Activated CD4-positive, alpha-beta T cell treated with anti-CD3 and anti-CD28 coated beads, Interleukin-2, amount 10 ng/mL, durations not matched to agents 7 days and 5 days (primary cell): ENCODE measurements at regions not wholly inside any gene's neighbourhood (a gene's known extent, or its start where the extent isn't known, plus 50 kb on each side); places are given as distances from the start of the nearest gene placed in this dataset.

ENCODE experiments used
- CTCF ChIA-PET: fragments of 350-600 bp; sonication (Branson Sonifier 250); formaldehyde crosslinking; loops from one replicate; lab custom pipeline; 2021; ENCODE audit warnings: antibody characterized with exemption; lab: Charles Lee
- POLR2A ChIA-PET: fragments of 350-600 bp; sonication (Branson Sonifier 250); formaldehyde crosslinking; loops from one replicate; lab custom pipeline; 2021; ENCODE audit warnings: antibody characterized with exemption; lab: Charles Lee
- DNase-seq: peaks from one replicate; pipeline ENCODE4 v3.0.0-alpha.2; 2020
- H3K27ac Mint-ChIP-seq: one replicate; pipeline ENCODE4 v1.8.0; 2021; ENCODE audit warnings: mild to moderate bottlenecking, moderate library complexity, mixed read lengths
- H3K27me3 Mint-ChIP-seq: one replicate; pipeline ENCODE4 v1.8.0; 2021; ENCODE audit warnings: mixed read lengths
- H3K36me3 Mint-ChIP-seq: one replicate; pipeline ENCODE4 v1.8.0; 2021; ENCODE audit warnings: low read depth, mixed read lengths
- H3K4me1 Mint-ChIP-seq: one replicate; pipeline ENCODE4 v1.8.0; 2021; ENCODE audit warnings: mixed read lengths
- H3K4me3 Mint-ChIP-seq: one replicate; pipeline ENCODE4 v1.8.0; 2021; ENCODE audit warnings: mild to moderate bottlenecking, moderate library complexity, mixed read lengths
- H3K9me3 Mint-ChIP-seq: one replicate; pipeline ENCODE4 v1.8.0; 2021; ENCODE audit warnings: mixed read lengths

GRCh38 chr11:28835790-28836189 lies 727.6 kb downstream of the METTL15 start:
- Mint-ChIP-seq H3K36me3 (no peaks in the 10 kb centered on the region), H3K27me3 (no peaks in the 10 kb centered on the region), H3K4me3 (no peak overlapping the region), H3K4me1 (no peaks in the 10 kb centered on the region), H3K27ac (no peak overlapping the region), H3K9me3 (peaks cover 10% of the 10 kb centered on the region)
- no peak for DNase-seq
- ChIA-PET CTCF (no interaction called here), POLR2A (no interaction called here)

DNA sequence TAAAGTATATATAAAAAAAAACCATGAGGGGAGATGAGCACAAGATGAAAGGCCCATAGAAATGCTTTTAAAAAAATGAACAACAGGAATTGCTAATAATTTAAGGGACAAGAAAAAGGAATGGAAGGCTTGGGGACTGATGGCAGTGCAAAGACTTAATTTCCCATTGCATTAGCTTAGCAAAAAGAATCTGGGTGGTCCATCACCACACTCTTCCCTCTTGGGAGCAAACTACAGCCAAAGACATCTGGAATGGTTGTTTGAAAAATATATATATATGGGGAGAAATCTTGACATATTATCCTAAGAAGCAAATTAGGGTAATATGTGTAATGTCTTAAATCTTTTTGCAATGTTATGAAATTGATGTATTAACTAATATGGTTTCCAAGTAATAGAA lies 727.1 kb downstream of the METTL15 start:
- no peak for DNase-seq
- no peak overlapping the region for H3K4me3 Mint-ChIP-seq
- no peaks in the 10 kb centered on the region for H3K36me3 Mint-ChIP-seq
- H3K9me3 Mint-ChIP-seq = peaks cover 8% of the 10 kb centered on the region
- no peaks in the 10 kb centered on the region for H3K27me3 Mint-ChIP-seq
- no peak overlapping the region for H3K27ac Mint-ChIP-seq
- ChIA-PET CTCF (no interaction called here), POLR2A (no interaction called here)
- no peaks in the 10 kb centered on the region for H3K4me1 Mint-ChIP-seq

- POLR2A ChIA-PET = no interaction called here
- Mint-ChIP-seq H3K4me3 (no peak overlapping the region), H3K36me3 (no peaks in the 10 kb centered on the region), H3K9me3 (peaks cover 8% of the 10 kb centered on the region), H3K4me1 (no peaks in the 10 kb centered on the region), H3K27me3 (no peaks in the 10 kb centered on the region), H3K27ac (no peak overlapping the region)
- DNase-seq = no peak
- CTCF ChIA-PET = no interaction called here
Observed at GRCh38 chr11:28834877-28835276, 726.7 kb downstream of the METTL15 start.

GRCh38 chr11:28833670-28834069 lies 725.5 kb downstream of the METTL15 start:
- H3K36me3 Mint-ChIP-seq = no peaks in the 10 kb centered on the region
- no peak overlapping the region for H3K27ac Mint-ChIP-seq
- ChIA-PET POLR2A (no interaction called here), CTCF (no interaction called here)
- no peaks in the 10 kb centered on the region for H3K27me3 Mint-ChIP-seq
- DNase-seq = no peak
- H3K4me1 Mint-ChIP-seq = no peaks in the 10 kb centered on the region
- no peak overlapping the region for H3K4me3 Mint-ChIP-seq
- peaks cover 8% of the 10 kb centered on the region for H3K9me3 Mint-ChIP-seq

DNA sequence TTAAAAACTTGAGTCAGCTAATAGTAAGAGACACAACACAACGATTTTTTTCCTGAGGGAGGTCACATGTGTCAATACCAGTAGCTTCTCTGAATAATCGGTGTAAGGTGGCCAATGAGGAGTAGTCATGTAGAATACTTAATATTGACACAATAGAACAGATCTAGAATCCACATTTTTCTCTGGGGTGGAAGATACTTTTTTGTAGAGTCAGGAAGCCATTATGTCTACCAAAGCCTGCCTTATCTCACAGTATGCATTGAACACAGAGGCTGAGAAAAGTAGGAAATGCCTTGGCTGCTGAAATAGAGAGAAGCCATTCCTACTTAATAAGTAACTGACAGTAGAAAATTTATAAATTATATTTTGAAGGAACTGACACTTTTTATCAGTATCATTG lies 725.0 kb downstream of the METTL15 start:
- POLR2A ChIA-PET = no interaction called here

GRCh38 chr11:28826807-28827206 lies 718.6 kb downstream of the METTL15 start:
- Mint-ChIP-seq H3K9me3 (peaks cover 4% of the 10 kb centered on the region), H3K36me3 (no peaks in the 10 kb centered on the region), H3K27ac (no peak overlapping the region), H3K4me3 (no peak overlapping the region), H3K27me3 (no peaks in the 10 kb centered on the region), H3K4me1 (no peaks in the 10 kb centered on the region)
- CTCF ChIA-PET = no interaction called here
- no peak for DNase-seq
- POLR2A ChIA-PET = no interaction called here

More for the DNA sequence above, 725.0 kb downstream of the METTL15 start:
- Mint-ChIP-seq H3K36me3 (no peaks in the 10 kb centered on the region), H3K4me3 (no peak overlapping the region), H3K27ac (no peak overlapping the region), H3K9me3 (peaks cover 8% of the 10 kb centered on the region), H3K27me3 (no peaks in the 10 kb centered on the region), H3K4me1 (no peaks in the 10 kb centered on the region)
- no peak for DNase-seq
- CTCF ChIA-PET = no interaction called here

DNA sequence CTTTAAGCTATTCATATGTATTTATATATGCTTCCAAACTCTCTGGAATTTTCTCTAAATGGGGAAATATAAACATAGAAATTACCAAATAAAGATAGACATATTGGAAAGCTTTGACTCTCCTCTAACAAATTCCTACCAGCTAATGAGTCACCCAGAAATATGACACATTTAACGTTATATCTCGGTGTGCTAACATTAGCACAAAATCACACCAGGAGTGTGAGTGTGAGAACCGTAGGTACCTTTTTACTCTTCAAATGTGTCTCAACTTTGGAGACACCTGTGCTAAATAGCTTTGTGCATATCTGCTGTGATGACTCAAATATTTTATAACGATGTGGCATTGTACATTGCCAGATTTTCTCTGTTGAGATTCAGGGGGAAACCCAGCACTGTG lies 714.4 kb downstream of the METTL15 start:
- CTCF ChIA-PET = no interaction called here
- no peak overlapping the region for H3K4me3 Mint-ChIP-seq
- no peak for DNase-seq
- H3K4me1 Mint-ChIP-seq = no peaks in the 10 kb centered on the region
- POLR2A ChIA-PET = no interaction called here
- no peaks in the 10 kb centered on the region for H3K36me3 Mint-ChIP-seq
- peaks cover 4% of the 10 kb centered on the region for H3K9me3 Mint-ChIP-seq
- H3K27ac Mint-ChIP-seq = no peak overlapping the region
- H3K27me3 Mint-ChIP-seq = no peaks in the 10 kb centered on the region

DNA sequence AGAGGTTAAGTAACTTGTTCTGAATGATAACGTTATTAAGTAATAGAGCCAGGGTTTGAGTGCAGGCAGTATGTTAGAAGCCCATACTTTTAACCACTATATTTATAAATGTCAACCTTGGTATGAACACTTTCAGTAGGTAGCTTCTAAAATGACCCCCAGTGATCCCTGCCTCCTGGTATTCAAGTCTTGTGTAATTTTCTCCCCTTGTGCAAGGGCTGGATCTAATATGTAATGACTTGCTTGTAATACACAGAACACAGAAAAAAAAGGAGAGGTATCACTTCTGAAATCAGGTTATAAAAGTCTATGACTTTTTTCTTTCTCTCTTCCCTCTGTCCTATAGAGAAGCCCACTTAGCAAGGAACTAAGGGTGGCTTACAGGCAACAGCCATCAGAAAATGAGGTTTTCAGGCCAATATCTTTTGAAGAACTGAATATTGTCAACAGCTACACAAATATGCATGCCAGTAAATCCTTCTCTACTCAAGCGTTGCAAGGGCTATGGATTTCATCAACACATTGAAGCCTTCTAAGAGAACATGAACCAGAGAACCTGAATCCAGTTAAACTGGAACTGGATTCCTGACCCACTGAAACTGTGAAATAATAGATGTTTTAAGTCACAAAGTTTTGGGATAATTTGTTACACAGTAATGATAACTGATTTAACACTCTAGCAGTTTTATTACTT lies 712.3 kb downstream of the METTL15 start:
- Mint-ChIP-seq H3K4me1 (no peaks in the 10 kb centered on the region), H3K36me3 (no peaks in the 10 kb centered on the region)

GRCh38 chr11:28819741-28820140 lies 711.6 kb downstream of the METTL15 start:
- DNase-seq = no peak
- H3K27me3 Mint-ChIP-seq = no peaks in the 10 kb centered on the region
- ChIA-PET CTCF (no interaction called here), POLR2A (no interaction called here)
- peaks cover 6% of the 10 kb centered on the region for H3K9me3 Mint-ChIP-seq
- no peaks in the 10 kb centered on the region for H3K36me3 Mint-ChIP-seq
- H3K4me3 Mint-ChIP-seq = no peak overlapping the region
- no peak overlapping the region for H3K27ac Mint-ChIP-seq
- no peaks in the 10 kb centered on the region for H3K4me1 Mint-ChIP-seq

More for the DNA sequence above, 712.3 kb downstream of the METTL15 start:
- ChIA-PET CTCF (no interaction called here), POLR2A (no interaction called here)
- DNase-seq = no peak
- Mint-ChIP-seq H3K9me3 (peaks cover 2% of the 10 kb centered on the region), H3K27me3 (no peaks in the 10 kb centered on the region), H3K27ac (no peak overlapping the region), H3K4me3 (no peak overlapping the region)

DNA sequence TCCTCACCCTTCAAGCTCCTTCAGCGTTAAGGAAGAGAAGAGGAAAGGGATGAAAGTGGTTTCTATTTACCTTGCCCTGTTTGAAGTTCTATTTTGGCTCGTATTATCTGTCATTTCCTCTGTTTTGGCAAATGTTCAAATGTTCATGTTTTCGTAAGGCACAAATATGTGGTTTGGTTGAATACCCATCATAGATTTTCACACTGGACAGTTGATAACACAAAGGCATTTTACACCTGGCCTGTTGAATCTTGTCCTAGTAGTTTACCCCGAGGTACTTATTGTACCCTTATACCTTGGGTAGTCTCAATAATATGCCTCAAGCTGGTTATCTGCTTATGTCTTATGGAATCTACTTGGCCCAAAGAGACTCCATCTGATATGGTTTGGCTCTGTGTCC lies 706.9 kb downstream of the METTL15 start:
- Mint-ChIP-seq H3K27ac (no peak overlapping the region), H3K36me3 (no peaks in the 10 kb centered on the region), H3K4me3 (no peak overlapping the region), H3K4me1 (no peaks in the 10 kb centered on the region), H3K27me3 (no peaks in the 10 kb centered on the region), H3K9me3 (peaks cover 8% of the 10 kb centered on the region)
- CTCF ChIA-PET = no interaction called here
- DNase-seq = no peak
- POLR2A ChIA-PET = no interaction called here

DNA sequence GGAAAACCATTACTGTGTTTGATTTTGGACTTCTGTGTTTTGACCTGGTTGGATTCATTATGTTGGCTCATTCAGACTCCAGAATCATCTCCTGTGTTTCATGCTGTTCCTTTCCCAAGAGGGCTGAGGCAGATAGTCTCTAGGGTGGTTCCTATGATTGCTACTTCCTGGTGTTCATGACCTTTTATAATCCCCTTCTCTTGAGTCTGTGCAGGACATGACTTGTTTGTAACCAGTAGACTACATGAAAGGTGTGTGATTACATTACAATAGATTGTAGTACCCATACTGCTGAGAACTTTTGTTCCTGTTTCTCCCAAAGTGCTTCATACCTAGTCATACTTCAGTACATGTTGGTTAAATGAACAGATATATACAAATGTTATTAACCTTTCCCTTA lies 700.6 kb downstream of the METTL15 start:
- CTCF ChIA-PET = no interaction called here
- Mint-ChIP-seq H3K9me3 (peaks cover 2% of the 10 kb centered on the region), H3K36me3 (no peaks in the 10 kb centered on the region), H3K4me1 (no peaks in the 10 kb centered on the region), H3K27me3 (no peaks in the 10 kb centered on the region), H3K4me3 (no peak overlapping the region), H3K27ac (no peak overlapping the region)
- DNase-seq = no peak
- POLR2A ChIA-PET = no interaction called here

- Mint-ChIP-seq H3K4me3 (no peak overlapping the region), H3K36me3 (no peaks in the 10 kb centered on the region), H3K27me3 (no peaks in the 10 kb centered on the region), H3K4me1 (no peaks in the 10 kb centered on the region), H3K27ac (no peak overlapping the region), H3K9me3 (peaks cover 3% of the 10 kb centered on the region)
- DNase-seq = no peak
- POLR2A ChIA-PET = no interaction called here
- CTCF ChIA-PET = no interaction called here
Observed at GRCh38 chr11:28799316-28799715, 691.1 kb downstream of the METTL15 start.

- Mint-ChIP-seq H3K27me3 (no peaks in the 10 kb centered on the region), H3K4me1 (no peaks in the 10 kb centered on the region), H3K27ac (no peak overlapping the region), H3K36me3 (no peaks in the 10 kb centered on the region), H3K4me3 (no peak overlapping the region), H3K9me3 (peaks cover 6% of the 10 kb centered on the region)
- DNase-seq = no peak
- POLR2A ChIA-PET = no interaction called here
- CTCF ChIA-PET = no interaction called here
Observed at GRCh38 chr11:28798286-28798685, 690.1 kb downstream of the METTL15 start.

DNA sequence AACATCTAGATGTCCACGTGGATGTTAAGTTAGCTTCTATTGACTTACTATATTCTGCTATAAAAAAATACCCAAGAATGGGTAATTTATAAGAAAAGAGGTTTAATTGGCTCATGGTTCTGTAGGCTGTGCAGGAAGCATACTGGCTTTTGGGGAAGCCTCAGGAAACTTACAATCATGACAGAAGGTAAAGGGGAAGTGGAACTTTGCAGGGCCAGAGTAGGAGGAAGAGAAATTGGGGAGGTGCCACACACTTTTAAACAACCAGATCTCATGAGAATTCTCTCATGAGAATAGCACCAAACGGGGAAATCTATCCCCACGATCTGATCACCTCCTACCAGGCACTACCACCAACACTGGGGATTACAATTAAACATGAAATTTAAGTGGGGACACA lies 689.3 kb downstream of the METTL15 start:
- H3K4me3 Mint-ChIP-seq = no peak overlapping the region
- ChIA-PET CTCF (no interaction called here), POLR2A (no interaction called here)
- H3K27me3 Mint-ChIP-seq = no peaks in the 10 kb centered on the region
- no peak for DNase-seq
- H3K4me1 Mint-ChIP-seq = no peaks in the 10 kb centered on the region
- no peak overlapping the region for H3K27ac Mint-ChIP-seq
- peaks cover 3% of the 10 kb centered on the region for H3K9me3 Mint-ChIP-seq
- H3K36me3 Mint-ChIP-seq = no peaks in the 10 kb centered on the region
